HFF-Myc (cell line): ENCODE measurements at regions not wholly inside any gene's neighbourhood (a gene's known extent, or its start where the extent isn't known, plus 50 kb on each side); places are given as distances from the start of the nearest gene placed in this dataset.

Experiments
- DNase-seq: peaks from one replicate; pipeline ENCODE4 v3.0.0-alpha.2; 2011; ENCODE audit warnings: low read depth; ENCODE audit errors: extremely low read depth
- H3K4me3 ChIP-seq: replicated peaks from 2 replicates; pipeline ENCODE4 v1.5.1; 2011; ENCODE audit warnings: low read depth, mild to moderate bottlenecking, control low read depth, low read length
- CTCF ChIP-seq: IDR thresholded peaks from 2 replicates; pipeline ENCODE4 v1.5.1; 2012; ENCODE audit warnings: mild to moderate bottlenecking, low read depth, low read length, control low read depth; ENCODE audit errors: missing control alignments

- no peak for TF ChIP-seq CTCF
- DNase-seq, result no peak
- no peak overlapping the region for H3K4me3 ChIP-seq
Measured at GRCh38 chr4:130361616-130362015, 1265.7 kb downstream of the C4orf33 start.

- DNase-seq, result no peak
- no peak for TF ChIP-seq CTCF
- H3K4me3 ChIP-seq, result no peak overlapping the region
Measured at GRCh38 chr4:130368668-130369067, 1272.7 kb downstream of the C4orf33 start.

- TF ChIP-seq CTCF, result no peak
- no peak for DNase-seq
Measured at GRCh38 chr4:130393231-130393630, 1297.3 kb downstream of the C4orf33 start.

GRCh38 chr4:130393642-130394041, 1297.7 kb downstream of the C4orf33 start:
- no peak overlapping the region for H3K4me3 ChIP-seq
- TF ChIP-seq CTCF, result no peak
- no peak for DNase-seq

More at GRCh38 chr4:130393231-130393630, 1297.3 kb downstream of the C4orf33 start:
- H3K4me3 ChIP-seq, result no peak overlapping the region

- no peak overlapping the region for H3K4me3 ChIP-seq
- no peak for TF ChIP-seq CTCF
- DNase-seq, result no peak
Measured at GRCh38 chr4:130395871-130396270, 1299.9 kb downstream of the C4orf33 start.

- no peak for TF ChIP-seq CTCF
- DNase-seq, result no peak
- no peak overlapping the region for H3K4me3 ChIP-seq
Measured at GRCh38 chr4:130403221-130403620, 1307.3 kb downstream of the C4orf33 start.

GRCh38 chr4:130416228-130416627, 1320.3 kb downstream of the C4orf33 start:
- DNase-seq, result no peak
- H3K4me3 ChIP-seq, result no peak overlapping the region
- no peak for TF ChIP-seq CTCF
